Suprapubic skin (tissue), 4 donors: ENCODE measurements at regions not wholly inside any gene's neighbourhood (a gene's known extent, or its start where the extent isn't known, plus 50 kb on each side); places are given as distances from the start of the nearest gene placed in this dataset.

Experiments used
- DNase-seq, 2 donors: peaks; one replicate each; pipeline ENCODE4 v3.0.0-alpha.2; 2019; ENCODE audit warnings: low spot score in 2 of 2
- H3K27ac ChIP-seq: fragments of 200-600 bp; sonication (generic); one replicate; pipeline ENCODE4 v1.5.1; 2019
- H3K27me3 ChIP-seq: fragments of 200-600 bp; sonication (generic); one replicate; pipeline ENCODE4 v1.5.1; 2019
- H3K36me3 ChIP-seq: fragments of 200-600 bp; sonication (generic); one replicate; pipeline ENCODE4 v1.5.1; 2019
- H3K4me1 ChIP-seq: fragments of 200-600 bp; sonication (generic); one replicate; pipeline ENCODE4 v1.5.1; 2019
- H3K4me3 ChIP-seq: fragments of 200-600 bp; sonication (generic); one replicate; pipeline ENCODE4 v1.5.1; 2019; ENCODE audit warnings: mild to moderate bottlenecking
- H3K9me3 ChIP-seq: fragments of 200-600 bp; sonication (generic); one replicate; pipeline ENCODE4 v1.5.1; 2019
- EP300 ChIP-seq: sonication (generic); formaldehyde crosslinking; IDR thresholded peaks from one replicate; pipeline ENCODE4 v1.6.1; 2017; ENCODE audit warnings: antibody characterized with exemption
- POLR2A ChIP-seq, 2 donors: fragments of 450-650 bp; IDR thresholded peaks; one replicate each; pipeline ENCODE4 v1.6.1; 2017; ENCODE audit warnings: antibody characterized with exemption in 2 of 2, mild to moderate bottlenecking in 2 of 2, moderate library complexity in 2 of 2
- POLR2AphosphoS5 ChIP-seq, 3 donors: sonication (generic); formaldehyde crosslinking; IDR thresholded peaks; one replicate each; pipeline ENCODE4 v1.6.1; 2017; ENCODE audit warnings: antibody characterized with exemption in 3 of 3
- WGBS: methylation state at CpG from one replicate; pipeline ENCODE4 v1.1.5; 2018; 5-methylcytosine and 5-hydroxymethylcytosine counted together
- TF ChIP-seq, protein P1 (sequence below), 2 donors: fragments of 200-600 bp in 1 of 2; fragments of 450-650 bp in 1 of 2; sonication (generic) in 1 of 2; IDR thresholded peaks; one replicate each; pipeline ENCODE4 v1.5.1; 2016 to 2019; ENCODE audit warnings: antibody characterized with exemption in 2 of 2, mild to moderate bottlenecking in 1 of 2, moderate library complexity in 1 of 2

DNA sequence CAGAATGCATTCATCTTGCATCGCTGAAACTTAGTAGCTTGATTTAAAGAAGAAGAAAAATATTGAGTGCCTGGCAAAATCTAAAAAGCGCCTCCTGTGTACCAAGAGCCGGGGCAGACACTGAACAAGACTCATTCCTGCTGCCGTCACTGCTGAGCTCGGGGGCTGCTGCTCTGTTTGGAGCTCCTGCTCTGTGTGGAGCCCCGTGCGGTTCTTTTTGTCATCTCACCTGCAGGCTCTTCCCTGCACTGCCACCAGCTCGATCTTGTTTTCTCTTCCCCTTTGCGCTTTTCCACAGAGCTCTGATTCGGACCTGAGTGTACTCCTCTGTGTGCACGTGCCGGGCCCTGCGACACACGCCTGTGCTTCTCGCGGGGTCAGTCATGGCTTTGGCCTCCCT lies 462.1 kb upstream of the DPP6 start:
- Histone ChIP-seq H3K4me3 (no peak overlapping the region), H3K27ac (no peak overlapping the region), H3K9me3 (no peaks in the 10 kb centered on the region), H3K4me1 (no peaks in the 10 kb centered on the region), H3K27me3 (no peaks in the 10 kb centered on the region), H3K36me3 (no peaks in the 10 kb centered on the region)
- DNase-seq, result no peak
- TF ChIP-seq, protein P1, sequence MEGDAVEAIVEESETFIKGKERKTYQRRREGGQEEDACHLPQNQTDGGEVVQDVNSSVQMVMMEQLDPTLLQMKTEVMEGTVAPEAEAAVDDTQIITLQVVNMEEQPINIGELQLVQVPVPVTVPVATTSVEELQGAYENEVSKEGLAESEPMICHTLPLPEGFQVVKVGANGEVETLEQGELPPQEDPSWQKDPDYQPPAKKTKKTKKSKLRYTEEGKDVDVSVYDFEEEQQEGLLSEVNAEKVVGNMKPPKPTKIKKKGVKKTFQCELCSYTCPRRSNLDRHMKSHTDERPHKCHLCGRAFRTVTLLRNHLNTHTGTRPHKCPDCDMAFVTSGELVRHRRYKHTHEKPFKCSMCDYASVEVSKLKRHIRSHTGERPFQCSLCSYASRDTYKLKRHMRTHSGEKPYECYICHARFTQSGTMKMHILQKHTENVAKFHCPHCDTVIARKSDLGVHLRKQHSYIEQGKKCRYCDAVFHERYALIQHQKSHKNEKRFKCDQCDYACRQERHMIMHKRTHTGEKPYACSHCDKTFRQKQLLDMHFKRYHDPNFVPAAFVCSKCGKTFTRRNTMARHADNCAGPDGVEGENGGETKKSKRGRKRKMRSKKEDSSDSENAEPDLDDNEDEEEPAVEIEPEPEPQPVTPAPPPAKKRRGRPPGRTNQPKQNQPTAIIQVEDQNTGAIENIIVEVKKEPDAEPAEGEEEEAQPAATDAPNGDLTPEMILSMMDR (IDR thresholded peaks at IDR 0.05), result no peak
- TF ChIP-seq POLR2AphosphoS5 (IDR thresholded peaks at IDR 0.05), result no peak
- no peak for TF ChIP-seq POLR2A (IDR thresholded peaks at IDR 0.05)
- TF ChIP-seq EP300, result no peak
- WGBS, result 86% methylated on average over 16 of the region's 16 CpGs

DNA sequence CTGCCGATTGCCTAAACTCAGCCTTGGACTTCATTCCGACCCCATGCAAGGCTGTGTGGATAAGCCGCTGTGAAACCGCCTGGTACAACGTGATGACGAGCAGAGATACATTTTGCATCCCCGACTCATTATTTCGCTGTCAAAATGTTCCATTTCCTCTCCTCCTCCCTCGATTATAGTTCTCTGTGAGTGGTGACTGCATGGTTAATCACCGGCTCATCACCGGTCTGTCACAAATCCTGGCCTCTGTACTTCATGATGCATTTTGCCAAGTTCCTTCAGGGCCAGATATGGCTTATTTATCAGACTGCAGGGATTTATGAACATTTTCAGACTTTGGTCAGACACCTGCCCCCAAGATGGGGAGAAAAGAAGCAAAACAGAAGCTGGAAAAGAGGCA lies 461.6 kb upstream of the DPP6 start:
- Histone ChIP-seq H3K36me3 (no peaks in the 10 kb centered on the region), H3K4me3 (no peak overlapping the region), H3K9me3 (no peaks in the 10 kb centered on the region), H3K27ac (no peak overlapping the region), H3K4me1 (no peaks in the 10 kb centered on the region), H3K27me3 (no peaks in the 10 kb centered on the region)
- DNase-seq, result no peak
- TF ChIP-seq, protein P1 (IDR thresholded peaks at IDR 0.05), result no peak
- TF ChIP-seq EP300 (no peak), POLR2A (IDR thresholded peaks at IDR 0.05) (no peak), POLR2AphosphoS5 (IDR thresholded peaks at IDR 0.05) (no peak)
- 94% methylated on average over 11 of the region's 11 CpGs for WGBS

DNA sequence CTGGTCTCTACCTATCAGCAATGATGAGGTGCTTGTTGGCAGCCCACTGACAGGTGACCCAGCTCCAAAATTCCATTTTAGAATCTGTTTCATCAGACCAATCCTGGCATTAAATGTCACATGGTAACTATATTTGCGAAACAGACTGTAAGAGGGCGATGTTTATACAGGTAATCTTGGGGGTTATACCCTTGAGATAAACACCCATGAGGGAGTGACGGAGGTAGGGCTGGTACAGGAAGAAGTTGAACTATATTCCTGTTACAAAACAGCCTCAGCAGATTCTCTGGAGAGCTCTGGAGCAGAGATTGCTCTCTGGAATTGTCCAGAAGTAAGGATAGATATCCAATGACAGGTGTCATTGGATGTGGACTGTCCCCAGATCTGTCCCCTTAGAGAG lies 444.8 kb upstream of the DPP6 start:
- no peak overlapping the region for H3K27ac ChIP-seq
- peaks cover 4% of the 10 kb centered on the region for H3K9me3 ChIP-seq
- TF ChIP-seq EP300 (no peak), POLR2AphosphoS5 (IDR thresholded peaks at IDR 0.05) (no peak), POLR2A (IDR thresholded peaks at IDR 0.05) (no peak)
- TF ChIP-seq, protein P1 (IDR thresholded peaks at IDR 0.05), result no peak
- H3K36me3 ChIP-seq, result no peaks in the 10 kb centered on the region
- H3K4me1 ChIP-seq, result no peaks in the 10 kb centered on the region
- no peak overlapping the region for H3K4me3 ChIP-seq
- DNase-seq, result no peak
- no peaks in the 10 kb centered on the region for H3K27me3 ChIP-seq
- 79% methylated on average over 3 of the region's 3 CpGs for WGBS

DNA sequence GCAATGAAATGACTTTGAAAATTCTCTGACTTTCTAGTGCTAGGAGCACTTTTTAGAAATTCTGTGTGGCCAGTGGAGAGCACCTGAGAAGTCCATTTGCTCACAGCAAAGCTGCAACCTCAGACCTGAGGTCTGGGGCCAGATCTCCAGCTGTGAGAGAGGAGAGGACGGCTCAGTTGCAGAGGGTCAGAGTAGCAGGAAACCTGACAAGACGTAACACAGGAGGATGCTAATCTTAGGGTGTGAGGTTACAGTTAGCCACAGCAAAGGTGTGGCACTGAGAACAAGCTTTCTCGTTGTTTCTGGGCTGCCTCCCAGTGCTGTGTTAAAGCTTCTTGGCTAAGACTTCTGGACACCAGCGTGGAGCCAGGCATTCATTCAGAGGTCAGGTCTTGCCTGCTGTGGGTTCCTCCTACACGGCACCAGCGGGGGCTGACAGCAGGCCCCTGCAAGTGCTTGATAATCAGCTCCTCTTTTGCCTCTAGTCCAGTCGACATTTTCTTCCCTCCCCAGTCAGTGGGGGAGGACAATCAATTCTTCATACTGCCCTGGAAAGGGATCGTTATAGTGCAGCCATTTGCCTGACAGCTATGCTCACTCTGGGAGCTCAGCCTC lies 435.4 kb upstream of the DPP6 start:
- DNase-seq, result no peak
- 17% methylated on average over 6 of the region's 8 CpGs for WGBS
- Histone ChIP-seq H3K4me1 (no peaks in the 10 kb centered on the region), H3K27ac (no peak overlapping the region), H3K9me3 (peaks cover under 1% of the 10 kb centered on the region), H3K27me3 (no peaks in the 10 kb centered on the region), H3K36me3 (no peaks in the 10 kb centered on the region), H3K4me3 (no peak overlapping the region)
- TF ChIP-seq POLR2A (IDR thresholded peaks at IDR 0.05) (no peak), POLR2AphosphoS5 (IDR thresholded peaks at IDR 0.05) (no peak), EP300 (no peak)
- TF ChIP-seq, protein P1 (IDR thresholded peaks at IDR 0.05), result no peak

DNA sequence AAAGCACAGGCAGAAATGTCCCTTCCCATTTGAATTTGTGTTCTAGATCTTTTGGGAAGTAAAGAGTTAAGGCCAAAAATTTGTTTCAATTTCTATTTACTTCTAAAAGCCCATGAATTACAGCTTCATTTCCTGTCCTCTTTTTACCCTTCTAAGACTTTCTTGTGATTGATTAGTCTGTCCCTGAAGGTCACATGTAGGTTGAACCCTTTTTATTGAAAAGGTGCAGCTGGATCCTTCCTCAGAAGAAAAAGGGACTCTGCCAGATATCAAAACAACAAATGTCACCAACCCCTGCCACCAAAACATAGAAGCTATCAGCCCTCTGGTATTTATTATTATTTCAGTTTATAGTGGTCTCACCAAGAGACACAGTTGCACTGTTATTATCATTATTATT lies 424.9 kb upstream of the DPP6 start:
- H3K4me3 ChIP-seq, result no peak overlapping the region
- no peak overlapping the region for H3K27ac ChIP-seq
- no peaks in the 10 kb centered on the region for H3K4me1 ChIP-seq
- no peaks in the 10 kb centered on the region for H3K36me3 ChIP-seq
- DNase-seq, result no peak
- TF ChIP-seq EP300 (no peak), POLR2A (IDR thresholded peaks at IDR 0.05) (no peak), POLR2AphosphoS5 (IDR thresholded peaks at IDR 0.05) (no peak)
- TF ChIP-seq, protein P1 (IDR thresholded peaks at IDR 0.05), result no peak
- no peaks in the 10 kb centered on the region for H3K27me3 ChIP-seq
- H3K9me3 ChIP-seq, result no peaks in the 10 kb centered on the region
